Erythroblast (primary cell): ENCODE measurements at regions not wholly inside any gene's neighbourhood (a gene's known extent, or its start where the extent isn't known, plus 50 kb on each side); places are given as distances from the start of the nearest gene placed in this dataset.

Experiments
- GATA1 ChIP-seq: IDR thresholded peaks from 2 replicates; pipeline ENCODE4 v1.6.1; 2011; ENCODE audit warnings: low read depth, mild to moderate bottlenecking, control low read depth, low read length, moderate library complexity
- POLR2A ChIP-seq: IDR thresholded peaks from 2 replicates; pipeline ENCODE4 v1.6.1; 2011; ENCODE audit warnings: mild to moderate bottlenecking, low read length

DNA sequence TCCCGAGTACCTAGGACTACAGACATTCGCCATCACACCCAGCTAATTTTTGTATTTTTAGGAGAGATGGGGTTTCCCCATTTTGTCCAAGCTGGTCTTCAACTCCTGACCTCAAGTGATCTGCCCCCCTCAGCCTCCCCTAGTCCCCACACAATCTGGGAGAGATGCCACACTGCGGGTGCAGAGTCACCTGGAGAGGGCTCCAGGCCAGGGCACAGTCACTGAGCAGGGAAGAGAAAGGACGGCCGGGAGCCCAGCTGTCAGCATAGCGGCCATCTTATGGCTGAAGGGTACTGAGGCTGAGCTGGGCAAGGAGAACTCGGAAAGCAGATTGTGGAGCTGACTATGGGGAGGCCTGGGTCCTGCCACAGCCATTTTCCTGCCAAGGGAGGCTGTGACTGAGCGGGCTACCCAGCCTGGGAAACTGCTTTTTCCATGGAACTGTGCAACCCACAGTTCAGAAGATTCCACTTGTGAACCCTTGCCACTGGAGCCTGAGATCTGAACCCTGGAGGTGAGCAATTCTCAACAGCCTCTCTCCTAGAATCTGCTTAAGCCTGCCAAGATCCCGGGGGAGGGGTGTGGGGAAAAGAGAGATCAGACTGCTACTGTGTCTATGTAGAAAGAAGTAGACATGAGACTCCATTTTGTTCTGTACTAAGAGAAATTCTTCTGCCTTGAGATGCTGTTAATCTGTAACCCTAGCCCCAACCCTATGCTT, 109.2 kb downstream of the ZNF486 start:
- TF ChIP-seq POLR2A = no peak
- TF ChIP-seq GATA1 = no peak
